RWPE1 (cell line): ENCODE measurements at regions not wholly inside any gene's neighbourhood (a gene's known extent, or its start where the extent isn't known, plus 50 kb on each side); places are given as distances from the start of the nearest gene placed in this dataset.

Source experiments
- CTCF ChIA-PET: fragments of 350-600 bp; sonication (Branson Sonifier 250); formaldehyde crosslinking; extraction: SDS; loops from one replicate; lab custom pipeline; 2021; lab: Yijun Ruan, JAX
- POLR2A ChIA-PET: fragments of 400-600 bp; formaldehyde crosslinking; extraction: SDS; loops from one replicate; lab custom pipeline; 2020; ENCODE audit warnings: antibody characterized with exemption; ENCODE audit not compliant: low non-redundant PET; lab: Yijun Ruan, JAX
- DNase-seq: peaks from one replicate; pipeline ENCODE4 v3.0.0; 2012; ENCODE audit warnings: low spot score
- H3K27ac ChIP-seq: fragments of 450-650 bp; 2 replicates; pipeline ENCODE4 v1.5.1; 2017
- CTCF ChIP-seq: fragments of 450-650 bp; conservative IDR thresholded peaks from 2 replicates; pipeline ENCODE4 v1.5.1; 2017; ENCODE audit warnings: low read depth, mild to moderate bottlenecking

- DNase-seq = no peak
- CTCF ChIA-PET = interaction anchor here (0.6 kb wide), 1 partner anchor 178 kb away, joined by 3 read pairs; no protein-coding TSS in a partner anchor
- POLR2A ChIA-PET = no interaction called here
- TF ChIP-seq CTCF = no peak
- no peak overlapping the region for H3K27ac ChIP-seq
Observed at GRCh38 chr12:76249501-76249900, 98.7 kb downstream of the BBS10 start.

GRCh38 chr12:76247992-76248391 is 100.2 kb downstream of the BBS10 start:
- TF ChIP-seq CTCF = no peak
- ChIA-PET CTCF (no interaction called here), POLR2A (no interaction called here)
- no peak overlapping the region for H3K27ac ChIP-seq
- no peak for DNase-seq

- no peak for TF ChIP-seq CTCF
- no peak for DNase-seq
- ChIA-PET POLR2A (no interaction called here), CTCF (no interaction called here)
- no peak overlapping the region for H3K27ac ChIP-seq
Observed at GRCh38 chr12:76247026-76247646, 101.1 kb downstream of the BBS10 start.

GRCh38 chr12:76246611-76247010 is 101.6 kb downstream of the BBS10 start:
- TF ChIP-seq CTCF = no peak
- ChIA-PET CTCF (interaction anchor here (0.6 kb wide), 1 partner anchor 636 kb away, joined by 3 read pairs; no protein-coding TSS in a partner anchor), POLR2A (no interaction called here)
- no peak for DNase-seq
- no peak overlapping the region for H3K27ac ChIP-seq

- DNase-seq = no peak
- H3K27ac ChIP-seq = no peak overlapping the region
- TF ChIP-seq CTCF = no peak
- POLR2A ChIA-PET = no interaction called here
- CTCF ChIA-PET = no interaction called here
Observed at GRCh38 chr12:76244300-76244699, 103.9 kb downstream of the BBS10 start.

- CTCF ChIA-PET = no interaction called here
- DNase-seq = no peak
- TF ChIP-seq CTCF = no peak
- no peak overlapping the region for H3K27ac ChIP-seq
- POLR2A ChIA-PET = no interaction called here
Observed at GRCh38 chr12:76242813-76243550, 105.2 kb downstream of the BBS10 start.
